ENCODE measurements at regions not wholly inside any gene's neighbourhood (a gene's known extent, or its start where the extent isn't known, plus 50 kb on each side); places are given as distances from the start of the nearest gene placed in this dataset.
A peak's percentile ranks its signal among the peaks of the same experiment; 100 is the strongest.

- peak in 1 of 2 experiments; percentile 63 for DNase-seq
Measured at GRCh38 chr2:66691031-66691965, 256.4 kb downstream of the MEIS1 start.

GRCh38 chr2:66692521-66693054 lies 257.7 kb downstream of the MEIS1 start:
- DNase-seq: peak in 1 of 2 experiments; percentile 9

- peak in 1 of 2 experiments; percentile 13 for DNase-seq
Measured at GRCh38 chr2:66693076-66693965, 258.4 kb downstream of the MEIS1 start.

- no peak for DNase-seq
Measured at GRCh38 chr2:66694087-66694860, 259.3 kb downstream of the MEIS1 start.

GRCh38 chr2:66695226-66695735 lies 260.4 kb downstream of the MEIS1 start:
- peak in 1 of 2 experiments; percentile 56 for DNase-seq

GRCh38 chr2:66696374-66696773 lies 261.4 kb downstream of the MEIS1 start:
- no peak for DNase-seq

GRCh38 chr2:66696886-66697285 lies 262.0 kb downstream of the MEIS1 start:
- DNase-seq: no peak

GRCh38 chr2:66697366-66697765 lies 262.4 kb downstream of the MEIS1 start:
- DNase-seq: peak in 1 of 2 experiments; percentile 8

GRCh38 chr2:66698091-66698490 lies 263.2 kb downstream of the MEIS1 start:
- peak in 1 of 2 experiments; percentile 31 for DNase-seq

GRCh38 chr2:66698576-66699239 lies 263.8 kb downstream of the MEIS1 start:
- DNase-seq: peak in 1 of 2 experiments; percentile 31

GRCh38 chr2:66699416-66699792 lies 264.5 kb downstream of the MEIS1 start:
- no peak for DNase-seq

GRCh38 chr2:66699793-66700676 lies 265.1 kb downstream of the MEIS1 start:
- no peak for DNase-seq

- DNase-seq: no peak
Measured at GRCh38 chr2:66700677-66701066, 265.7 kb downstream of the MEIS1 start.

- DNase-seq: no peak
Measured at GRCh38 chr2:66701251-66701650, 266.3 kb downstream of the MEIS1 start.

GRCh38 chr2:66701656-66702055 lies 266.7 kb downstream of the MEIS1 start:
- peak in 1 of 2 experiments; percentile 14 for DNase-seq

GRCh38 chr2:66702301-66702700 lies 267.4 kb downstream of the MEIS1 start:
- no peak for DNase-seq

GRCh38 chr2:66704786-66705185 lies 269.9 kb downstream of the MEIS1 start:
- no peak for DNase-seq

GRCh38 chr2:66714610-66715009 lies 279.7 kb downstream of the MEIS1 start:
- no peak for DNase-seq

- DNase-seq: no peak
Measured at GRCh38 chr2:66717218-66717905, 282.4 kb downstream of the MEIS1 start.

- no peak for DNase-seq
Measured at GRCh38 chr2:66717973-66718372, 283.0 kb downstream of the MEIS1 start.

Measured in cerebellar nuclear complex (tissue), 1 donor.